ENCODE measurements at regions not wholly inside any gene's neighbourhood (a gene's known extent, or its start where the extent isn't known, plus 50 kb on each side); places are given as distances from the start of the nearest gene placed in this dataset.

- Histone ChIP-seq H4K20me1 (replicated peaks; ENCODE audit: control insufficient read depth, insufficient read depth, low read length) (no peaks in the 10 kb centered on the region), H3K4me2 (ENCODE audit: insufficient read depth, low read length) (no peak overlapping the region), H3K27me3 (ENCODE audit: control insufficient read depth in 2 of 2, insufficient read depth in 2 of 2, low read length in 2 of 2) (no peaks in the 10 kb centered on the region), H3K36me3 (ENCODE audit: control insufficient read depth, insufficient read depth, low read length) (no peaks in the 10 kb centered on the region), H3K9me1 (ENCODE audit: control insufficient read depth, insufficient read depth, low read length) (no peaks in the 10 kb centered on the region), H2AFZ (ENCODE audit: low read depth, low read length) (no peak overlapping the region), H3K27ac (ENCODE audit: extremely low read depth, low read depth, low read length) (no peak overlapping the region), H3K4me3 (no peak overlapping the region), H3K9me3 (replicated peaks; ENCODE audit: control insufficient read depth, insufficient read depth, low read depth, low read length) (no peaks in the 10 kb centered on the region), H3K79me2 (ENCODE audit: control insufficient read depth, insufficient read depth, low read length) (no peaks in the 10 kb centered on the region), H3K9ac (ENCODE audit: insufficient read depth in 1 of 2, low read depth in 2 of 2, low read length in 2 of 2) (no peak overlapping the region), H3K4me1 (replicated peaks in 1 of 2; ENCODE audit: control insufficient read depth in 2 of 2, insufficient read depth in 2 of 2, low read length in 2 of 2) (no peaks in the 10 kb centered on the region)
- 0% methylated on average over 2 of the region's 2 CpGs for WGBS (ENCODE audit: insufficient coverage, low coverage, missing lambda C conversion rate)
- ChIA-PET POLR2A (no interaction called here), CTCF (ENCODE audit: low intra/inter-chr PET ratio) (no interaction called here)
- in situ Hi-C loops (cut with MboI) = no loop called here
- ATAC-seq (no peak), DNase-seq (ENCODE audit: extremely low read depth in 1 of 4, low spot score in 3 of 4) (no peak), FAIRE-seq (no peak)
- no peak for TF ChIP-seq HDAC2 (IDR thresholded peaks at IDR 0.05)
- TF ChIP-seq MTA2 (IDR thresholded peaks at IDR 0.05; ENCODE audit: low read depth) = no peak
- TF ChIP-seq CBX3 (IDR thresholded peaks at IDR 0.05; ENCODE audit: borderline replicate concordance in 1 of 2, low read length in 2 of 2) = no peak
- TF ChIP-seq ZFP36 (IDR thresholded peaks at IDR 0.05; ENCODE audit: low read depth, low read length, partially characterized antibody) = no peak
- TF ChIP-seq ZNF140 (CRISPR knock-in tag; IDR thresholded peaks at IDR 0.05) = no peak
- intact Hi-C loops (cut with micrococcal nuclease) = no loop called here
- BruUV-seq (replicated peaks) = no TSS peak
Measured at GRCh38 chr12:98096436-98096835, 419.0 kb upstream of the TMPO start.

GRCh38 chr12:98106031-98106683 is 409.2 kb upstream of the TMPO start:
- Histone ChIP-seq H3K9me3 (replicated peaks; ENCODE audit: control insufficient read depth, insufficient read depth, low read depth, low read length) (no peaks in the 10 kb centered on the region; the same call in 1 of the 2 replicates), H3K4me3 (no peak overlapping the region), H3K4me2 (ENCODE audit: insufficient read depth, low read length) (no peak overlapping the region), H4K20me1 (replicated peaks; ENCODE audit: control insufficient read depth, insufficient read depth, low read length) (no peaks in the 10 kb centered on the region), H3K9ac (ENCODE audit: insufficient read depth in 1 of 2, low read depth in 2 of 2, low read length in 2 of 2) (no peak overlapping the region), H3K9me1 (ENCODE audit: control insufficient read depth, insufficient read depth, low read length) (no peaks in the 10 kb centered on the region), H3K36me3 (ENCODE audit: control insufficient read depth, insufficient read depth, low read length) (no peaks in the 10 kb centered on the region), H3K27me3 (ENCODE audit: control insufficient read depth in 2 of 2, insufficient read depth in 2 of 2, low read length in 2 of 2) (no peaks in the 10 kb centered on the region), H3K27ac (ENCODE audit: extremely low read depth, low read depth, low read length) (no peak overlapping the region), H3K79me2 (ENCODE audit: control insufficient read depth, insufficient read depth, low read length) (no peaks in the 10 kb centered on the region), H2AFZ (ENCODE audit: low read depth, low read length) (no peak overlapping the region), H3K4me1 (replicated peaks in 1 of 2; ENCODE audit: control insufficient read depth in 2 of 2, insufficient read depth in 2 of 2, low read length in 2 of 2) (no peaks in the 10 kb centered on the region)
- no TSS peak for BruUV-seq (replicated peaks)
- CTCF ChIA-PET (ENCODE audit: low intra/inter-chr PET ratio) = no interaction called here
- 2% methylated on average over 7 of the region's 7 CpGs for WGBS (ENCODE audit: insufficient coverage, low coverage, missing lambda C conversion rate)
- TF ChIP-seq FOXP4 (CRISPR knock-in tag; IDR thresholded peaks at IDR 0.05; ENCODE audit: borderline replicate concordance) (no peak), GATAD2A (IDR thresholded peaks at IDR 0.05) (no peak), ZNF282 (CRISPR knock-in tag; IDR thresholded peaks at IDR 0.05) (no peak), CGGBP1 (CRISPR knock-in tag; IDR thresholded peaks at IDR 0.05) (no peak), CBX2 (IDR thresholded peaks at IDR 0.05; ENCODE audit: insufficient read depth, low read length, poor library complexity, severe bottlenecking) (no peak), SFPQ (IDR thresholded peaks at IDR 0.05; ENCODE audit: low read depth, low read length) (no peak)
- POLR2A ChIA-PET = no interaction called here
- no peak for ATAC-seq
- DNase-seq (ENCODE audit: extremely low read depth in 1 of 4, low spot score in 3 of 4) = no peak
- intact Hi-C loops (cut with micrococcal nuclease) = no loop called here
- in situ Hi-C loops (cut with MboI) = no loop called here
- no peak for FAIRE-seq

Data from K562 (cell line).